AG20443 (cell line): ENCODE measurements at regions not wholly inside any gene's neighbourhood (a gene's known extent, or its start where the extent isn't known, plus 50 kb on each side); places are given as distances from the start of the nearest gene placed in this dataset.
"Not testable (repeated sequence)": the region's sequence is repeated elsewhere in the genome, so short reads cannot be mapped to it uniquely, and the experiment has no call there.

ENCODE experiments used
- DNase-seq: peaks from one replicate; pipeline ENCODE4 v3.0.0; 2012; ENCODE audit warnings: low spot score, mixed read lengths

GRCh38 chr10:30560326-30560725, 69.2 kb downstream of the LYZL2 start:
- no peak for DNase-seq

DNA sequence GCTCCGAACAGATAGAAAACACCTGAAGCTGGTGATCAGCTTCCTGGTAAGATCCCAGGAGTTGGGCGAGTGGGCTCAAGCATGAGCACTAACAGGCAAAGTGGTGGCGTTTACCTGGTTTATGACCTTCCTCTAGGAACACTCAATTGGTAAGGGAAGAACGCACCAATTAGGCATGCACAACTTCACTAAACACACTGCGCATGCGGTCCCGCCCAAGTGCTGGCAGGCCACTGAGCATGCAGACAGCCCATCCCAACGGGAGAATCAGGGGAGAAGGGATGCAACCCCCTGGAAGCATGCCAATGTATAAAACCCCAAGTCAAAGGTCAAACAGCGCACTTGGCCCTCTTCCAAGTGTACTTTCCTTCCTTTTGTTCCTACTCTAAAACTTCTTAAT, 70.4 kb downstream of the LYZL2 start:
- DNase-seq = no peak

DNA sequence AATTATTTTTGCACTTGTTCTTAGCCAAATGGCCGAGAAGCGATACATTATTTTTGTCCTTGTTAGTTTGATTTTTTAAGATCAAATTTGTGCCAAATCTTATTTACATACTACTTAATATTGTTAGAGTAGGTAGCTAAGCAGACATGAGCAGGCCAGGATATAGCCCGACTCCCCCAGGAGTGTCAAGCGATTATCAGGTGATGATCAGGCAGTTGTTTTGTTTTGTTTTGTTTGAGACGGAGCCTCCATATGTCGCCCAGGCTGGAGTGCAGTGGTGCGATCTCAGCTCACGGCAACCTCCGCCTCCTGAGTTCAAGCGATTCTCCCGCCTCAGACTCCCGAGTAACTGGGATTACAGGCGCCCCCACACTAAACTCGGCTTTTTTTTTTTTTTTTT, 71.1 kb downstream of the LYZL2 start:
- no peak for DNase-seq

GRCh38 chr10:30557884-30558283, 71.7 kb downstream of the LYZL2 start:
- no peak for DNase-seq

GRCh38 chr10:30556189-30556588, 73.4 kb downstream of the LYZL2 start:
- DNase-seq = no peak

DNA sequence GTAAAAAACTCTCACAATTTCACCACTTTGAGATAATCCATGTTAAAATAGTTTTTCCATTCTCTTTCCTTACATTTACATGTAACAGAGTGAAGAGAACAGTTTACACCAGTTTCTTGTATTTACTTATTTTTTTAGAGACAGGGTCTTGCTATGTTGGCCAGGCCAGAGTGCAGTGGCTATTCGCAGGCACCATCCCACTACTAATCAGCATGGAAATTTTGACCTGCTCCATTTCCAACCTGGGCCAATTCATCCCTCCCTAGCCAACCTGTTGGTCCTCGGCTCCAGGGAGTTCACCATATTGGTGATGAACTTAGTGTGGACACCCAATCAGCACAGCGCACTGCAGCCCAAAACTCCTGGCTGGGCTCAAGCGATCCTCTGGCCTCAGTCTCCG, 74.1 kb downstream of the LYZL2 start:
- DNase-seq = no peak

GRCh38 chr10:30554440-30554825, 75.1 kb downstream of the LYZL2 start:
- DNase-seq = no peak

GRCh38 chr10:30553626-30554439, 75.7 kb downstream of the LYZL2 start:
- DNase-seq = peak; percentile 95

- DNase-seq = no peak
Measured at GRCh38 chr10:30553018-30553625, 76.4 kb downstream of the LYZL2 start.

GRCh38 chr10:30550967-30551815, 78.4 kb downstream of the LYZL2 start:
- no peak for DNase-seq

GRCh38 chr10:30549134-30549687, 80.3 kb downstream of the LYZL2 start:
- DNase-seq = not testable (repeated sequence)

GRCh38 chr10:30546511-30546910, 83.0 kb downstream of the LYZL2 start:
- DNase-seq = no peak

DNA sequence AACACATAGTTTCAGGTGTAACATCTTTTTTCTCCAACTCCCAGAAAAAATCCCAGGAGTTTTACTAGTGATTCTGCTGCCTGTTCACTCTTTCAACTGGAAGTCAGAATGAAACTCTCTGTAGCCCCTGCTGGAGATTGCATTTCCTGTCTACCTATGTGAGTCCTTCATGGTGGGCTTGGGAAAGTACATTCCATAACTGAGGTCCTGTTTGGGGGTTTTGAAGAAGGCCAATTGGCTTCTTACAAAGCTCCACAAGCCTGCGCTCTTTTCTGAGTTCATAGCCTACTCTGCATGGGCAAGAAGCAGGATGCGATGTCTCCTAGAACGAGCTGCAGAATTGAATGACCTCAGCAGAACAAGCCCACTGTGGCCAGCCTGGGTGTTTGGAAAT, 86.7 kb downstream of the LYZL2 start:
- DNase-seq = no peak

GRCh38 chr10:30542001-30542894, 87.3 kb downstream of the LYZL2 start:
- no peak for DNase-seq

DNA sequence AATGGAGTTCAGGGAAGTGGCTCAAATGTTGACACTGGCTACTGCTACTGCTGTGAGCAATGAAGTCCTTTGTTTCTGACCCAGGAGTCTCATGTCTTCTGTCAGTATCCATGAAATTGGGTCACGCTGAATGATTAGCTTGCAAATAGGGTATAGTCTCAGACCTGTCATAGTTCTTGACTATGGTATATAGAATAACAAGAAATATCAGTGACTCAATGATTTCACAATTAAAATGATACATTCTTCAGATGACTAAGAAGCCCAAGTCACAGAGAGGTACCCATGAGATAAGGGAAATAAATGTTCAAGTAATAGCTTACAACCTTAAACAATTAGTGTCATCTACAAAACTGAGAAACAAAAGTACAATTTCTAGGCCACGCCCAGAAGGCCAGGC, 89.3 kb downstream of the LYZL2 start:
- no peak for DNase-seq

GRCh38 chr10:30538086-30538485, 91.5 kb downstream of the LYZL2 start:
- no peak for DNase-seq

DNA sequence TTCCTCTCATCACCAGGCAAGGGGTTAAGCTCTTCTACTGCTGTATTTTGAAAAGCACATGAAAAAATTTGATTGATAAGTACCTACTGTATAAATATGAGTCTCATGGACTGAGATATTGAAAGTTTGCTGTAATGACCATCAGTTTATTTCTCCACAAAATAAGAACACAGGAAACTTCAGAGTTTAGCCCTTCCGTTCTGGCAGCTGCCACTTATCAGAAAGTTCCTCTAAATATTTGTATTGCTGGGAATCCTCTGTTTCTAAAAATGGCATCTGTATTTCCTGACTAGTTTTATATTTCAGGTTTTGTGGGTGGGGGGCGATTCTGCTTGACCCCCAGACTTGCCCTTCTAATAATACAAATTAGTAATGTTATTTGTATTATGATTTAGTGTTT, 92.0 kb downstream of the LYZL2 start:
- DNase-seq = no peak

DNA sequence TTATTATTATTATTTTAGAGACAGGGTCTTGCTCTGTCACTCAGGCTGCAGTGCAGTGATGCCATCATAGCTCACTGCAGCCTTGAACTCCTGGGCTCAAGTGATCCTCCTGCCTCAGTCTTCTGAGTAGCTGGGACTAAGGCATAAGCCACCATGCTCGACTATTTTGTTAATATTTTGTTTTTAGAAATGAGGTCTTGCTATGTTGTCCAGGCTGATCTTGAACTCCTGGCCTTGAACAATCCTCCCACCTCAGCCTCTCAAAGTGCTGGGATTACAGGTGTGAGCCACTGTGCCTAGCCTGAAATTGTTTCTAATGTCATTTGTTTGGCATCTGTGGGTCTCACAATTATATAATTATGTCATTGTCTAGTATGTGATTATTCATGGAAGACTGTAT, 92.4 kb downstream of the LYZL2 start:
- not testable (repeated sequence) for DNase-seq

GRCh38 chr10:30536578-30536977, 93.0 kb downstream of the LYZL2 start:
- no peak for DNase-seq

GRCh38 chr10:30535677-30536076, 93.9 kb downstream of the LYZL2 start:
- DNase-seq = no peak

DNA sequence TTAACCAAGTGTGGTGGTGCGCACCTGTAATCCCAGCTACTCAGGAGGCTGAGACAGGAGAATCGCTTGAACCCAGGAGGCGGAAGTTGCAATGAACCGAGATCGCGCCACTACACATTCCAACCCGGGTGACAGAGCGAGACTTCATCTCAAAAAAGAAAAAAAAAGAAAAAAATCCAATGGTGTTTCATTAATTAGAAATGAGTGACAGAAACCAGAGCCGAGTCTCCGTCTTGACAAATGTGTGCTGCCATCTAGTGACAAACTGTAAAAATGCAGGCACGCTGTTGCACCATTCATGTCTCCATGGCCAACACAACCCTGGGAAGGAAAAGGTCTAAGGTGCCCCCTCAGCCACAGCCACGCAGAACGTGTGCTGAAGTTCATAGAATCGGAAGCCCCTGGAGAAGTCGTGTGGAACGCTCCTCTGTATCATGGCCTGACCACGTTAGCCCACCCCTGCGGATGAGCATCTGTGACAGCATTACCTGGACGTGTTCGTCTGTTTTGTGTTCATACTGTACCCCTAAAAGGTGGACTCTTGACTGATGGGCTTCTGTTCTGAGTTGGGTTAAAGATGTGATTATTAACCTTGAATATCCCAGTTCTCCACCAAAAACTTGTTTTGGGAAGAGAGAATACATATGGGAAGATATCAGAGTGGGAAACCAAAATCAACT, 94.9 kb downstream of the LYZL2 start:
- DNase-seq = peak; percentile 80
